HCT116 (cell line): ENCODE measurements at regions not wholly inside any gene's neighbourhood (a gene's known extent, or its start where the extent isn't known, plus 50 kb on each side); places are given as distances from the start of the nearest gene placed in this dataset.

Experiments used
- POLR2A ChIP-seq: IDR thresholded peaks from 2 replicates; pipeline ENCODE4 v1.7.0; 2011; ENCODE audit warnings: borderline replicate concordance; ENCODE audit not compliant: insufficient read depth, insufficient read length; ENCODE audit errors: extremely low read depth
- TF ChIP-seq, protein P1 (sequence below), 3 experiments: fragments of 200-600 bp in 1 of 3; sonication (generic) in 1 of 3; IDR thresholded peaks in 2 of 3; conservative IDR thresholded peaks in 1 of 3; 2 replicates each; pipeline ENCODE4 v1.5.1; 2012 to 2017; ENCODE audit warnings: low read depth in 2 of 3, low read length in 2 of 3, antibody characterized with exemption in 1 of 3, borderline replicate concordance in 1 of 3, control low read depth in 1 of 3, mild to moderate bottlenecking in 1 of 3, mixed read lengths in 1 of 3, mixed run types in 1 of 3, moderate library complexity in 1 of 3; ENCODE audit not compliant: insufficient read depth in 1 of 3

DNA sequence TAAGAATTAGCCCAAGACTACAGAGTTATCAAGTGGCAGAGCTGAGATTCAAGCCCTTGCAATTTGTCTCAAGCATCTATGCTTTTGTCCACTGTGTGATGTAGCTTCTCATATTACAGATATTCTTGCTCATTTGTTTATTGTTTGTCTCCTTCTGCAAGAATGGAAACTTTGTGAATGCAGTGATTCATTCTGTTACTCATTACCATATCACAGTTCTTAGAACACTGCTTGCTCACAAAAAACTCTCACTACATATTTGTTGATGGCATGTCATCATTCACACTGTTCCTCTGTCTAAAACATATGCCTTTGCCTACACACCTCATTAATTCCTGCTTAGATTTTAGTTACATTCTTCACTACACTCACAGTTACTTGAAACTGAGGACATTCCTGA is 1198.9 kb downstream of the PLA2G4A start:
- TF ChIP-seq, protein P1, sequence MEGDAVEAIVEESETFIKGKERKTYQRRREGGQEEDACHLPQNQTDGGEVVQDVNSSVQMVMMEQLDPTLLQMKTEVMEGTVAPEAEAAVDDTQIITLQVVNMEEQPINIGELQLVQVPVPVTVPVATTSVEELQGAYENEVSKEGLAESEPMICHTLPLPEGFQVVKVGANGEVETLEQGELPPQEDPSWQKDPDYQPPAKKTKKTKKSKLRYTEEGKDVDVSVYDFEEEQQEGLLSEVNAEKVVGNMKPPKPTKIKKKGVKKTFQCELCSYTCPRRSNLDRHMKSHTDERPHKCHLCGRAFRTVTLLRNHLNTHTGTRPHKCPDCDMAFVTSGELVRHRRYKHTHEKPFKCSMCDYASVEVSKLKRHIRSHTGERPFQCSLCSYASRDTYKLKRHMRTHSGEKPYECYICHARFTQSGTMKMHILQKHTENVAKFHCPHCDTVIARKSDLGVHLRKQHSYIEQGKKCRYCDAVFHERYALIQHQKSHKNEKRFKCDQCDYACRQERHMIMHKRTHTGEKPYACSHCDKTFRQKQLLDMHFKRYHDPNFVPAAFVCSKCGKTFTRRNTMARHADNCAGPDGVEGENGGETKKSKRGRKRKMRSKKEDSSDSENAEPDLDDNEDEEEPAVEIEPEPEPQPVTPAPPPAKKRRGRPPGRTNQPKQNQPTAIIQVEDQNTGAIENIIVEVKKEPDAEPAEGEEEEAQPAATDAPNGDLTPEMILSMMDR (IDR thresholded peaks at IDR 0.05 in 2 of 3, conservative IDR thresholded peaks at IDR 0.05 in 1 of 3; ENCODE audit: borderline replicate concordance in 1 of 3, insufficient read depth in 1 of 3, low read depth in 2 of 3, low read length in 2 of 3): no peak
- no peak for TF ChIP-seq POLR2A
